HCT116 (cell line): ENCODE measurements at regions not wholly inside any gene's neighbourhood (a gene's known extent, or its start where the extent isn't known, plus 50 kb on each side); places are given as distances from the start of the nearest gene placed in this dataset.

Source experiments
- ATAC-seq: fragments of 200-7000 bp; cut with Tn5 transposase; 2 replicates; pipeline ENCODE4 v1.9.1; 2020; ENCODE audit warnings: mild to moderate bottlenecking, moderate library complexity
- BruUV-seq: library from RNA; stranded (reverse); fragments of 400-500 nt; replicated peaks from 2 replicates; lab custom pipeline; 2021; lab: Mats Ljungman, UMichigan
- CTCF ChIA-PET: fragments of 300-600 bp; sonication (Branson Sonifier 250); formaldehyde crosslinking; loops from one replicate; lab custom pipeline; 2021; ENCODE audit warnings: antibody characterized with exemption; lab: Charles Lee
- POLR2A ChIA-PET: fragments of 300-600, 350-600 bp; sonication (Branson Sonifier 250); formaldehyde crosslinking; loops from one replicate; lab custom pipeline; 2021; ENCODE audit warnings: antibody characterized with exemption; lab: Charles Lee
- RAD21 ChIA-PET, 2 experiments: fragments of 300-600 bp; sonication (Branson Sonifier 250); formaldehyde crosslinking; loops; one replicate each; lab custom pipeline; 2023; ENCODE audit warnings: low total read pairs in 2 of 2; ENCODE audit not compliant: uncharacterized antibody in 2 of 2, unreplicated experiment in 2 of 2, low non-redundant PET in 1 of 2; lab: Charles Lee
- DNase-seq: peaks from one replicate; pipeline ENCODE4 v3.0.0-alpha.2; 2010; ENCODE audit warnings: low read depth, low spot score
- H2AFZ ChIP-seq: fragments of 200-600 bp; shearing (Covaris generic), sonication (generic); 2 replicates; pipeline ENCODE4 v1.6.1; 2017; ENCODE audit warnings: low read depth, mixed run types, mixed read lengths, antibody characterized with exemption, low read length; ENCODE audit not compliant: poor library complexity, severe bottlenecking
- H3K27ac ChIP-seq: 2 replicates; pipeline ENCODE4 v1.5.1; 2012; ENCODE audit warnings: low read depth, low read length
- H3K27me3 ChIP-seq: fragments of 200-600 bp; sonication (generic); 2 replicates; pipeline ENCODE4 v1.6.1; 2016; ENCODE audit warnings: mixed run types, low read length, mixed read lengths; ENCODE audit not compliant: insufficient read depth
- H3K36me3 ChIP-seq, 2 experiments: fragments of 200-500 bp in 1 of 2; fragments of 200-600 bp in 1 of 2; sonication (Bioruptor generic) in 1 of 2; sonication (generic) in 1 of 2; 2 replicates each; pipeline versions ENCODE4 v1.5.1 to v1.6.1; 2014 to 2016; ENCODE audit warnings: low read length in 2 of 2, inconsistent platforms in 1 of 2, mixed read lengths in 1 of 2, mixed run types in 1 of 2; ENCODE audit not compliant: insufficient read depth in 2 of 2, control insufficient read depth in 1 of 2
- H3K4me1 ChIP-seq, 2 experiments: fragments of 200-600 bp in 1 of 2; sonication (generic) in 1 of 2; 2 replicates each; pipeline versions ENCODE4 v1.5.1 to v1.6.1; 2012 to 2017; ENCODE audit warnings: low read length in 2 of 2, inconsistent platforms in 1 of 2, mild to moderate bottlenecking in 1 of 2, mixed read lengths in 1 of 2, mixed run types in 1 of 2, moderate library complexity in 1 of 2; ENCODE audit not compliant: insufficient read depth in 2 of 2, control insufficient read depth in 1 of 2
- H3K4me2 ChIP-seq: fragments of 200-600 bp; sonication (generic); 2 replicates; pipeline ENCODE4 v1.6.1; 2017; ENCODE audit warnings: mixed run types, low read length, mixed read lengths
- H3K4me3 ChIP-seq, 2 experiments: fragments of 200-600 bp in 1 of 2; sonication (generic) in 1 of 2; replicated peaks in 1 of 2; 2 replicates each; pipeline ENCODE4 v1.5.1; 2011 to 2016; ENCODE audit warnings: low read length in 2 of 2, control low read depth in 1 of 2, low read depth in 1 of 2, mild to moderate bottlenecking in 1 of 2, mixed read lengths in 1 of 2, mixed run types in 1 of 2
- H3K79me2 ChIP-seq: fragments of 200-600 bp; sonication (generic); 2 replicates; pipeline ENCODE4 v1.6.1; 2017; ENCODE audit warnings: mild to moderate bottlenecking, mixed run types, low read length, moderate library complexity, mixed read lengths; ENCODE audit not compliant: insufficient read depth
- H3K9ac ChIP-seq: fragments of 200-600 bp; sonication (generic); 2 replicates; pipeline ENCODE4 v1.6.1; 2016; ENCODE audit warnings: low read length, mixed read lengths
- H3K9me2 ChIP-seq: fragments of 200-600 bp; sonication (generic), shearing (Covaris generic); 2 replicates; pipeline ENCODE4 v1.6.1; 2017; ENCODE audit warnings: mixed run types, mild to moderate bottlenecking, moderate library complexity; ENCODE audit not compliant: insufficient read depth
- H3K9me3 ChIP-seq, 2 experiments: fragments of 200-500 bp in 1 of 2; fragments of 200-600 bp in 1 of 2; sonication (Bioruptor generic) in 1 of 2; sonication (generic) in 1 of 2; 2 replicates each; pipeline ENCODE4 v1.6.1; 2014 to 2017; ENCODE audit warnings: low read length in 2 of 2, mixed read lengths in 2 of 2, inconsistent platforms in 1 of 2, low read depth in 1 of 2, mild to moderate bottlenecking in 1 of 2, mixed run types in 1 of 2, moderate library complexity in 1 of 2; ENCODE audit not compliant: control insufficient read depth in 1 of 2, insufficient read depth in 1 of 2
- H4K20me1 ChIP-seq: fragments of 200-600 bp; sonication (generic), shearing (Covaris generic); 2 replicates; pipeline ENCODE4 v1.6.1; 2017; ENCODE audit warnings: mixed run types, mild to moderate bottlenecking, moderate library complexity; ENCODE audit not compliant: insufficient read depth
- CEBPB ChIP-seq: IDR thresholded peaks from 2 replicates; pipeline ENCODE4 v1.6.1; 2012; ENCODE audit warnings: low read depth
- EGR1 ChIP-seq: IDR thresholded peaks from 2 replicates; pipeline ENCODE4 v1.6.1; 2012; ENCODE audit warnings: low read depth
- ELF1 ChIP-seq: IDR thresholded peaks from 2 replicates; pipeline ENCODE4 v1.6.1; 2012; ENCODE audit warnings: low read depth, borderline replicate concordance
- EZH2 ChIP-seq: fragments of 200-600 bp; sonication (generic); IDR thresholded peaks from 2 replicates; pipeline ENCODE4 v1.6.1; 2017; ENCODE audit warnings: antibody characterized with exemption, mixed run types
- POLR2A ChIP-seq: IDR thresholded peaks from 2 replicates; pipeline ENCODE4 v1.7.0; 2011; ENCODE audit warnings: borderline replicate concordance; ENCODE audit not compliant: insufficient read depth, insufficient read length; ENCODE audit errors: extremely low read depth
- SIN3A ChIP-seq: IDR thresholded peaks from 2 replicates; pipeline ENCODE4 v1.6.1; 2012; ENCODE audit warnings: low read depth
- SP1 ChIP-seq: IDR thresholded peaks from 2 replicates; pipeline ENCODE4 v1.6.1; 2012; ENCODE audit warnings: low read depth
- SRF ChIP-seq: IDR thresholded peaks from 2 replicates; pipeline ENCODE4 v1.6.1; 2012; ENCODE audit warnings: low read depth
- TCF7L2 ChIP-seq: IDR thresholded peaks from 2 replicates; pipeline ENCODE4 v1.7.0; 2011; ENCODE audit warnings: borderline replicate concordance, inconsistent platforms; ENCODE audit not compliant: insufficient read depth, insufficient read length; ENCODE audit errors: extremely low read depth
- YY1 ChIP-seq: IDR thresholded peaks from 2 replicates; pipeline ENCODE4 v1.6.1; 2011; ENCODE audit warnings: low read length, low read depth, moderate library complexity, mild to moderate bottlenecking; ENCODE audit not compliant: insufficient replicate concordance; ENCODE audit errors: extremely low read depth
- ZFX ChIP-seq: fragments of 450-650 bp; IDR thresholded peaks from 2 replicates; pipeline ENCODE4 v1.6.1; 2017
- ZNF274 ChIP-seq: fragments of 200-500 bp; sonication (Bioruptor generic); IDR thresholded peaks from 2 replicates; pipeline ENCODE4 v1.6.1; 2014; ENCODE audit warnings: mild to moderate bottlenecking, low read depth, low read length, inconsistent platforms
- intact Hi-C: fragments of 100-400 bp; cut with micrococcal nuclease; formaldehyde crosslinking; loops from 2 replicates; pipeline ENCODE4 v1.10.0; 2022
- TF ChIP-seq, protein P1 (sequence below), 3 experiments: fragments of 200-600 bp in 1 of 3; sonication (generic) in 1 of 3; IDR thresholded peaks in 2 of 3; conservative IDR thresholded peaks in 1 of 3; 2 replicates each; pipeline ENCODE4 v1.5.1; 2012 to 2017; ENCODE audit warnings: low read depth in 2 of 3, low read length in 2 of 3, antibody characterized with exemption in 1 of 3, borderline replicate concordance in 1 of 3, control low read depth in 1 of 3, mild to moderate bottlenecking in 1 of 3, mixed read lengths in 1 of 3, mixed run types in 1 of 3, moderate library complexity in 1 of 3; ENCODE audit not compliant: insufficient read depth in 1 of 3
- TF ChIP-seq, protein P2 (sequence below): IDR thresholded peaks from 2 replicates; pipeline ENCODE4 v1.6.1; 2012
- TF ChIP-seq, protein P3 (sequence below): IDR thresholded peaks from 2 replicates; pipeline ENCODE4 v1.6.1; 2012

DNA sequence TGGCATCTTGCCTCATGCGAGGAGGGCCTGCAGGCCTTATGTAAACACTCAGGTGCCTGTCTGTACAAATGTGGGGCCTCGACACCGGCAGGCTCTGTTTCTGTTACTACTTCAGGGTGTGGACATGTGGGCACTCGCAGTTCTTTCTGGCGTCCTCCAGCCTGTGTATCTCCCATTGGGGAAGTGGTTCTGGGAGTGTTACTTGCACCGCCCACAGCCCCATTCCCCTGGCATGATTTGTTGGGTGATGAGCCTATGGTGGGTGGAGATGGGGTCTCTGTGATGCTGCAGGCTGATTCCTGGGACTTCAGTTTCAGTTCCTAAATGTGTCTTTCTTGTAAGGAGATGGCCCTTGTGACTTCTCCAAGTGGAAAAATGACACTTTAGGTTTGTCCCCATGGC lies 82.1 kb upstream of the PITX1 start:
- H3K4me1 ChIP-seq: peaks cover 0 to 9% of the 10 kb centered on the region in 2 experiments; a peak in 1 of 4 replicates
- no TSS peak for BruUV-seq
- no peaks in the 10 kb centered on the region for H4K20me1 ChIP-seq
- H2AFZ ChIP-seq: no peak overlapping the region
- intact Hi-C loops: no loop called here
- DNase-seq: no peak
- no peaks in the 10 kb centered on the region for H3K27me3 ChIP-seq
- POLR2A ChIA-PET: no interaction called here
- H3K9me3 ChIP-seq: no peaks in the 10 kb centered on the region
- CTCF ChIA-PET: no interaction called here
- H3K79me2 ChIP-seq: no peaks in the 10 kb centered on the region
- no peaks in the 10 kb centered on the region for H3K36me3 ChIP-seq
- H3K4me2 ChIP-seq: no peak overlapping the region
- no peak for ATAC-seq
- TF ChIP-seq, protein P1, sequence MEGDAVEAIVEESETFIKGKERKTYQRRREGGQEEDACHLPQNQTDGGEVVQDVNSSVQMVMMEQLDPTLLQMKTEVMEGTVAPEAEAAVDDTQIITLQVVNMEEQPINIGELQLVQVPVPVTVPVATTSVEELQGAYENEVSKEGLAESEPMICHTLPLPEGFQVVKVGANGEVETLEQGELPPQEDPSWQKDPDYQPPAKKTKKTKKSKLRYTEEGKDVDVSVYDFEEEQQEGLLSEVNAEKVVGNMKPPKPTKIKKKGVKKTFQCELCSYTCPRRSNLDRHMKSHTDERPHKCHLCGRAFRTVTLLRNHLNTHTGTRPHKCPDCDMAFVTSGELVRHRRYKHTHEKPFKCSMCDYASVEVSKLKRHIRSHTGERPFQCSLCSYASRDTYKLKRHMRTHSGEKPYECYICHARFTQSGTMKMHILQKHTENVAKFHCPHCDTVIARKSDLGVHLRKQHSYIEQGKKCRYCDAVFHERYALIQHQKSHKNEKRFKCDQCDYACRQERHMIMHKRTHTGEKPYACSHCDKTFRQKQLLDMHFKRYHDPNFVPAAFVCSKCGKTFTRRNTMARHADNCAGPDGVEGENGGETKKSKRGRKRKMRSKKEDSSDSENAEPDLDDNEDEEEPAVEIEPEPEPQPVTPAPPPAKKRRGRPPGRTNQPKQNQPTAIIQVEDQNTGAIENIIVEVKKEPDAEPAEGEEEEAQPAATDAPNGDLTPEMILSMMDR (IDR thresholded peaks at IDR 0.05 in 2 of 3, conservative IDR thresholded peaks at IDR 0.05 in 1 of 3; ENCODE audit: borderline replicate concordance in 1 of 3, insufficient read depth in 1 of 3, low read depth in 2 of 3, low read length in 2 of 3): no peak
- TF ChIP-seq, protein P2, sequence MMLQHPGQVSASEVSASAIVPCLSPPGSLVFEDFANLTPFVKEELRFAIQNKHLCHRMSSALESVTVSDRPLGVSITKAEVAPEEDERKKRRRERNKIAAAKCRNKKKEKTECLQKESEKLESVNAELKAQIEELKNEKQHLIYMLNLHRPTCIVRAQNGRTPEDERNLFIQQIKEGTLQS: no peak
- no peak for TF ChIP-seq EGR1
- TF ChIP-seq SIN3A: no peak
- TF ChIP-seq ZNF274: no peak
- no peak for TF ChIP-seq POLR2A
- TF ChIP-seq, protein P3, sequence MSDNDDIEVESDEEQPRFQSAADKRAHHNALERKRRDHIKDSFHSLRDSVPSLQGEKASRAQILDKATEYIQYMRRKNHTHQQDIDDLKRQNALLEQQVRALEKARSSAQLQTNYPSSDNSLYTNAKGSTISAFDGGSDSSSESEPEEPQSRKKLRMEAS: no peak
- no peak for TF ChIP-seq YY1
- TF ChIP-seq ZFX: no peak
- TF ChIP-seq SP1: no peak
- no peak for TF ChIP-seq SRF
- no peak for TF ChIP-seq EZH2
- no peak for TF ChIP-seq CEBPB
- TF ChIP-seq ELF1: no peak
- no peak for TF ChIP-seq TCF7L2
- no peaks in the 10 kb centered on the region for H3K9me2 ChIP-seq
- H3K4me3 ChIP-seq: no peak overlapping the region
- H3K9ac ChIP-seq: no peak overlapping the region
- RAD21 ChIA-PET: no interaction called here
- H3K27ac ChIP-seq: no peak overlapping the region
